ENCODE measurements at regions not wholly inside any gene's neighbourhood (a gene's known extent, or its start where the extent isn't known, plus 50 kb on each side); places are given as distances from the start of the nearest gene placed in this dataset.

DNA sequence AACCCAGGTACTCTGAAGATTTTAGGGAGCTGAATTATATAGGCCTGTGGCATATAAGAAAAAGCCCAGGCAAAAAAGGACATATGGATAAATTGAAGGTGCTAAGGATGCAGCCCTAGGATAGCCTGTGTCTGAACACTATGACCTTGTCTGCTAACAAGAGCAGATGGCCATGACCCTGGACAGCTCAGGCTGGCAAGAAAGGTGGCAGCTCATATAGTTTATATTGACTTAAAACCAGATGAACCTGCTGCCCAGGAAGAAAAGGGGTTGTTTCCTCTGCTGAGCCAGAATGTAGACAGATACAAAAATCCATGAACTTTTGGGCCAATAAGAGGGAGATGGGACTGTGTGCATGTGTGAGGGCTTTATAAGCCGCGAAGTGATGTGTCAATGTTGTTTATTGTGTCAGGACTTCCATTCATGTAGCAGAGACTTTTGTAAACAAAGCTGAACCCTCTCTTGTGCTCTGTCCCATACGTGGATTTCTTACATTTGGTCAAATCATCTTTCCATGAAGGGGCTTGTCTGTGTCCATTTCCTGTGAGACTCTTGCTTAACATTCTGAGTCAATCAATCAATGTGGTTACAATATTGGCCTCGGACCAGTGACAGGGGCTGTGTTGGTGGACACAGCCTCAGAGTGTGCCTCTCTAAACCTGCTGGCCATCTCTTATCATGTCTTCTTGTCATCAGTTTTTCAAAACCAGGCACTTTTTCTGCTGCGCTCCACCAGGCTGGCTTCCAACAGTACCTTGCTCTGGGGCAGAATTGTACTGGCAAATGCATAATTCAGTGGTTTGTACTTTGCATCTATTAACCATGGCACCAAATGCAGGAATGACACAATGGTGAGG is 321.2 kb downstream of the WDR72 start:
- H3K36me3 Mint-ChIP-seq (ENCODE audit: low read depth): no peaks in the 10 kb centered on the region
- H3K27ac Mint-ChIP-seq: no peak overlapping the region
- no peak overlapping the region for H3K4me3 Mint-ChIP-seq
- no peaks in the 10 kb centered on the region for H3K4me1 Mint-ChIP-seq
- DNase-seq (no peak), ATAC-seq (no peak)
- H3K27me3 Mint-ChIP-seq: no peaks in the 10 kb centered on the region
- H3K9me3 ChIP-seq (ENCODE audit: control insufficient read depth, low read length, poor library complexity, severe bottlenecking): no peaks in the 10 kb centered on the region

DNA sequence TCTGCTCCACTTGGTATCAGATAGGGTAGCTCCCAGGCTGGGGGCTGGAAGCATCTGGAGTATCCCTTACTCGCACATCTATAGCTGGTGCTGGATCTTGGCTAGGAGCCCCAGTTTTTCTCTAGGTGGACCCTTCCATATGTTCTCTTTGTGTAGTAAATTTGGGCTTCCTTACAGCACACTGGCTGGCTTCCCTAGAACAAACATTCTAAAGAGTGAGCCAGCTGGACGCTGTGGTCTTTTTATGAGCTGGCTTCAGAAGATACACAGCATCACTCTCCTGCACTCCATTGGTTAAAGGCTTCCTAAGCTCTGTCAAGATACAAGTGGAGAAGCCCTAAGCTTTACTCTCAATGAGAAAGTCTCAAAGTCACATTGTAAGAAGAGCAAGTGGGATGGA is 322.1 kb downstream of the WDR72 start:
- DNase-seq (no peak), ATAC-seq (no peak)
- no peaks in the 10 kb centered on the region for H3K27me3 Mint-ChIP-seq
- no peaks in the 10 kb centered on the region for H3K36me3 Mint-ChIP-seq (ENCODE audit: low read depth)
- no peaks in the 10 kb centered on the region for H3K9me3 ChIP-seq (ENCODE audit: control insufficient read depth, low read length, poor library complexity, severe bottlenecking)
- H3K4me3 Mint-ChIP-seq: no peak overlapping the region
- H3K27ac Mint-ChIP-seq: no peak overlapping the region
- no peaks in the 10 kb centered on the region for H3K4me1 Mint-ChIP-seq

DNA sequence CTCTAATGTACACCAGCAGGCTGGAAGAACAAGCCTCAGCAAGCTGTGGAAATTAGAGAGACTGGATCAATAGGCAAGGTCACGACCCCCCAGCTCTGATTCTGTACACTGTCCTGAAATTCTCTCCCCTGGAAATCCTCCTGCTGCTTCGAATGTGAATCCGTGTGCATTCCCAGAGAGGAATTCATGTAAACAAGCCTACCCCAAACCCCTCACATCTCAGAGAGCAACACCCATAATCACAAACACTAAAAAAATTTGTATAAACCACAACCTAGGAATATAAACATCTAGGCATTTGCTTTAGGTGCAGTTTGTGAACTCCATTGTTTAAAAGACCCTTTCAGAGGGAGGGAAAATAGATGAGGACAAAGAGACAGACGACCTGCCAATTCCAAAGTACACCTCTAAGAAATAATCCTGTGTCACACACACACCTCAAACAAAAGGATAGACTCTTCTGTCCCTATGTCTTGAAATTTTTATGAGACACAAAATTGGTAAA is 325.2 kb downstream of the WDR72 start:
- Mint-ChIP-seq H3K4me1 (no peaks in the 10 kb centered on the region), H3K27ac (no peak overlapping the region), H3K36me3 (ENCODE audit: low read depth) (no peaks in the 10 kb centered on the region), H3K4me3 (no peak overlapping the region), H3K27me3 (no peaks in the 10 kb centered on the region)
- ATAC-seq (no peak), DNase-seq (no peak)
- no peaks in the 10 kb centered on the region for H3K9me3 ChIP-seq (ENCODE audit: control insufficient read depth, low read length, poor library complexity, severe bottlenecking)

DNA sequence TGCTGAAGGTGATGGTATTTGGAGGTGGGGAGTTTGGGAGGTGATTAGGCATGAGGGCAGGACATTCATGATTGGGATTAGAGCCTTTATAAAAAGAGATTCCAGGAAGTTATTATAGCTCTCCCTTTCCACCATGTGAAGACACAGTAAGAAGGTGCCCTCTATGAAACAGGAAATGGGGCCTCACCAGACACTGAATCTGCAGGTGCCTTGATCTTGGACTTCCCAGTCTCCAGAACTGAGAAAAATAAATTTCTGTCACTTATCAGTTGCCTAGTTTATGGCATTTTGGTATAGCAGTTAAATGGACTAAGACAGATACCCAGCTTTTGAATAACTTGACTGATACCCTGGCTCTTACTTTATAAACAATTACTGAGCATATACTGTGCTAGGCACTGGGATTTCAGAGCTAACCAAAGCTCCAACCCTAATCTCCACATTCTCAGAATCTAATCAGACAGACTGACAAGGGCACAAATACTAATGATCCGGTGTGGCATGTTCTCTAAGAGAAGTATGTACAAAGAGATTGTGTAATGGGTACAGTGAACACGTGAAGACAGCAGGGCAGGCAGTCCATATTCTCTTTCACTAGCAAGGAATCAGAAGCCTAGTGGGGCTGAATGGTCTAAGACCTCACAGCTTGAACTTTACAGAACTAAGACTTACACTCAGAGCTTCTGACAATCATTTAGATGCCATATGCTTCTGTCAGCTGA is 343.1 kb downstream of the WDR72 start:
- no peak overlapping the region for H3K27ac Mint-ChIP-seq
- ATAC-seq (no peak), DNase-seq (no peak)
- no peak overlapping the region for H3K4me3 Mint-ChIP-seq
- no peaks in the 10 kb centered on the region for H3K4me1 Mint-ChIP-seq
- H3K27me3 Mint-ChIP-seq: no peaks in the 10 kb centered on the region
- no peaks in the 10 kb centered on the region for H3K9me3 ChIP-seq (ENCODE audit: control insufficient read depth, low read length, poor library complexity, severe bottlenecking)
- no peaks in the 10 kb centered on the region for H3K36me3 Mint-ChIP-seq (ENCODE audit: low read depth)

DNA sequence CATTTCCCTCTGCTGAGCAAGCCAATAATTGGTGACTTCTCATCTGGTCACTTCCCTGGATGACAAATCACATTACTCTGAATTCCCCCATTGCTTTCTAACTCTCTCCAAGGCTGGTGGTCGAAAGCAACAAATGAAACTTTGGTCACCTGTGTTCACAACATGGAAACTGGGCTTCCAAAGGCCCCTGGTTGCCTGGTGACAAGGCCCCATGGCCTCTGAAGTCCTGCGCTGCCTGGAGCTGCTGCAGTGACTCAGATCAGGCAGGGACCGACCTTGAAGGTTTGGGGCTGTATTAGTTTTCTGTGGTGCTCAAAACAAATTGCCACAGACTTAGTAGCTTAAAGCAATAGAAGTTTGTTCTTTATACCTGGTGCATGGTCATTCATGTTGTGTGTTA is 345.3 kb downstream of the WDR72 start:
- no peak overlapping the region for H3K27ac Mint-ChIP-seq
- H3K4me3 Mint-ChIP-seq: no peak overlapping the region
- H3K4me1 Mint-ChIP-seq: no peaks in the 10 kb centered on the region
- H3K9me3 ChIP-seq (ENCODE audit: control insufficient read depth, low read length, poor library complexity, severe bottlenecking): no peaks in the 10 kb centered on the region
- no peaks in the 10 kb centered on the region for H3K27me3 Mint-ChIP-seq
- DNase-seq (no peak), ATAC-seq (no peak)
- H3K36me3 Mint-ChIP-seq (ENCODE audit: low read depth): no peaks in the 10 kb centered on the region

DNA sequence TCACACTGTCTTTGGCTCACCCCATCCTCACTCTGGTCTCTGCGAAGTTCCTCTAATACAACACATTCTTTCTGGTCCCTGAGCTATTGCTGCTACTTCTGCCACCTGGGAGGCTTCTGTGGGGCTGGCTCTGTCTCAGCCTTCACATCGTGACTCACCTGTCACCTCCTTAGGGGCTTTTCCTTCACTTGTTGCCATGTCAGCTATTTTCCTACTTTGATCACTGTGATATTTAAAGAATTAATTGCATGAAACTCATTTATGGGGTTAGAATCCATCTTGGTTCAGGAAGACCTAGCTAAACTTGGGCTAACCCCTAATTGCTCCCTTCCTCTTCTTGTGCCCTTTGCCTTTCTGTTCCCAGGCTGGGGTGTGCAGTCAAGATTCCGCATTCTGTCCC is 346.9 kb downstream of the WDR72 start:
- H3K27me3 Mint-ChIP-seq: no peaks in the 10 kb centered on the region
- no peaks in the 10 kb centered on the region for H3K4me1 Mint-ChIP-seq
- ATAC-seq: no peak

DNA sequence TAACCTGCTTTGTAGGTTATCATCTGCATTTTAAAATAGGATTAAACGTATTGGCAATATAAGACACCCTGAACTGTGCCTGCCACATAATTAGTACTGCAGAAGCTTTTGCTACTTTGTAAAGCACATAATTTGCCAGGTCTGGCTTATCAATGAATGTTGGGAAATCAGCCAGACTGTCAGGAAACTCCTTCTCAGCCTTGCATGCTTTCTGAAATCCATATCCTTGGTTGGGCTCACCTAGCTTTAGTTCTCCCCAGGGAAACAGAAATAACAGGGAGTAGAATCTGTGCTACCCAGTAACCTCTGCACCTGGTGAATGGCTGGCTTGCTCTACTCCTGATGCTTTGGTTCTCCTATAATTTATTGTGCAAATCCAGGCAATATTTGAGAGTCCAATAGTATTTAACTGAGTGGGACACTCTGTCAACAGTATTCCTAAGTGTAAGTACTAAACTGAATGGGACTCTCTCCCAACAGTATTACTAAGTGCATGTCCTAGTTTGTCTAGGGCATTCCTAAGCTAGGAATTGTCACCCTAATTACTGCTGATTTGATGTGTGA is 354.5 kb downstream of the WDR72 start:
- no peaks in the 10 kb centered on the region for H3K36me3 Mint-ChIP-seq (ENCODE audit: low read depth)

More for the DNA sequence above, 346.9 kb downstream of the WDR72 start:
- DNase-seq: no peak
- H3K36me3 Mint-ChIP-seq (ENCODE audit: low read depth): no peaks in the 10 kb centered on the region
- no peak overlapping the region for H3K4me3 Mint-ChIP-seq
- H3K9me3 ChIP-seq (ENCODE audit: control insufficient read depth, low read length, poor library complexity, severe bottlenecking): no peaks in the 10 kb centered on the region
- no peak overlapping the region for H3K27ac Mint-ChIP-seq

DNA sequence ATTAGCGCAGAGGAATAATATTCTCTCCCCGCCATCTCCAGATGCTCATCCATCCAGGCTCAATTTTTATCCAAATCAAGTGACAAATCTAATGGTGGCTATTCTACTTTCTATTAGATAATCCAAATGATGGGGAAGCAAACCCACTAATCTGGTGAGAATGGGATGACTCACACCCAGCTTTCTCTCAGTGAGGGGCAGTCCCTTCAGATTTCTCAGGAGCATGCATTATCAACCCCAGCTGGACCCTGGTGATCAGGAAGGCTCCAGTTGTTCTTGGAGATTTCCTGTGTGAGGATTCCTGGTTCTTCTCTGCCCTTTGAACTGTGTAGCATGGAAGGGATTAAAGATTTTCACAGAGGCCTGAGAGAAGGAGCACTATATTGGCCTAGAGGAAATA is 358.0 kb downstream of the WDR72 start:
- no peaks in the 10 kb centered on the region for H3K9me3 ChIP-seq (ENCODE audit: control insufficient read depth, low read length, poor library complexity, severe bottlenecking)
- H3K27me3 Mint-ChIP-seq: peaks cover 4% of the 10 kb centered on the region
- H3K27ac Mint-ChIP-seq: no peak overlapping the region
- H3K4me3 Mint-ChIP-seq: no peak overlapping the region
- H3K36me3 Mint-ChIP-seq (ENCODE audit: low read depth): no peaks in the 10 kb centered on the region
- DNase-seq (no peak), ATAC-seq (no peak)
- H3K4me1 Mint-ChIP-seq: no peaks in the 10 kb centered on the region

More for the DNA sequence above, 354.5 kb downstream of the WDR72 start:
- no peaks in the 10 kb centered on the region for H3K4me1 Mint-ChIP-seq
- H3K27me3 Mint-ChIP-seq: peaks cover 4% of the 10 kb centered on the region
- DNase-seq (no peak), ATAC-seq (no peak)
- H3K4me3 Mint-ChIP-seq: no peak overlapping the region
- no peak overlapping the region for H3K27ac Mint-ChIP-seq
- H3K9me3 ChIP-seq (ENCODE audit: control insufficient read depth, low read length, poor library complexity, severe bottlenecking): no peaks in the 10 kb centered on the region

DNA sequence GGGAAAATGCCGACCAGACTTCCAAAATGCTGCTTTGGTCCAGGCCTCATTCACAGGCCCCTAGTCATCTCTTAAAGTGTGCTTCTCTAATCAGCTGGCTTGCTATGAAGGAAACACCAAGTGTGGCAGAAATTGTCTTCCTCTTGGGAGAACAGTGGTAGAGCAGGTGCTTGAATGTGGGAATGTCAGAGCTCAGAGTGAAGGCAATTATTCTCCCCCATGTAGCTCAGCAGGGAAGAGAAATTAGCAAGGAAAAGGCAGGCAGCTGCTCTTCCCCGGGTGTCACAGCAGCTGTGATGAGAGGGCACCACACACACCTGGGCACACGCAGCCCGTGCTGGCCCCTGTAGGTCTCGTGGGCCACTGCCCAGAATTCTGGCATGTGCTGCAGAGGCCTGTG is 358.5 kb downstream of the WDR72 start:
- DNase-seq (no peak), ATAC-seq (no peak)
- H3K9me3 ChIP-seq (ENCODE audit: control insufficient read depth, low read length, poor library complexity, severe bottlenecking): no peaks in the 10 kb centered on the region
- peaks cover 6% of the 10 kb centered on the region for H3K27me3 Mint-ChIP-seq
- H3K4me1 Mint-ChIP-seq: no peaks in the 10 kb centered on the region
- H3K4me3 Mint-ChIP-seq: no peak overlapping the region
- no peaks in the 10 kb centered on the region for H3K36me3 Mint-ChIP-seq (ENCODE audit: low read depth)
- H3K27ac Mint-ChIP-seq: no peak overlapping the region

DNA sequence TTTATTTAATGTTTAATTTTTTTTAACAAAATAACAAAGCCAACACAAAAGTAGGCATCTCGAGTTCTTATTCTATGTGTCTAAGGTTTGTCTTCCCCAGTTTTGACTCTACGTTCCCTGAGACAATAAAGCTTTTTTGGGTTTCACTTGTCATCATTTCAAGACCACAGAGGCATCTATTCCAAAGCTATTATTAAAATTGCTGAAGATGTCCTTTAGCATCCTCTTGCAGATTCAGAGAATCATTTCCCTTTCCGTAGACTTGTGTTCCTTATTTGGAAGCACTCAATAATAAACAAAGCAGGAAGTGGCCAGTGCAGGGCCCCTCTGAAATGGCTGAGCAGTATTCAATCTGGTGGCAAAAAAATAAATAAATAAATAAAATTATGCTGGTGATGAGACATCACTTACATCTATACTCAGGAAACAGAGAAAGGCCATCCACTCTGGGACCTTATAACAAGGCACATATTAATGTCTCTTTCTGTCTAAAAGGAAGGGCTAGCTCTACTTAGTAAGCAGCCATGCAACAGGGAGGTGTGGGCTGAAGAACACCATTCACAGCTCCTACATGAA is 362.3 kb downstream of the WDR72 start:
- no peak overlapping the region for H3K27ac Mint-ChIP-seq
- H3K4me3 Mint-ChIP-seq: no peak overlapping the region
- ATAC-seq (no peak), DNase-seq (no peak)
- H3K27me3 Mint-ChIP-seq: peaks cover 10% of the 10 kb centered on the region
- H3K4me1 Mint-ChIP-seq: no peaks in the 10 kb centered on the region
- H3K36me3 Mint-ChIP-seq (ENCODE audit: low read depth): no peaks in the 10 kb centered on the region
- H3K9me3 ChIP-seq (ENCODE audit: control insufficient read depth, low read length, poor library complexity, severe bottlenecking): no peaks in the 10 kb centered on the region

DNA sequence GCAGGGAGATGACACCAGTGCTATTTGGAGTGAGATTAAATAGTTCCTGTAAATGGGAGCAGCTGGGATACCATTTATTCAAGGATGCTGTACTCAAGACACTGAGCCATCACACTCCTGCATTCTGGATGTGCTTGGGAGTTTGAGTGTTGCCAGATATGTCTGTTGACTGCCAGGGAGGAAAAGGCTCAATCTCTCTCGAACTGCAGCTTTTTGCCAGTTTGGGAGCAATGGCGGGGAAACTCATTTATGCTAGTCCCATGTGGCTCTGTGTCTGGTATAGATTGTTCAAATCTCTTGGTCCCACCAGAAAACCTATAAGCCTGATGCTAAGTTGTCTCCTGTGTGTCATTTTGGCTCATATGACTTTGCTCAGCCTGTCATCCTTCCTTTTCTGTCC is 363.6 kb downstream of the WDR72 start:
- peaks cover 9% of the 10 kb centered on the region for H3K27me3 Mint-ChIP-seq
- DNase-seq (no peak), ATAC-seq (no peak)
- H3K27ac Mint-ChIP-seq: no peak overlapping the region
- H3K4me3 Mint-ChIP-seq: no peak overlapping the region
- H3K36me3 Mint-ChIP-seq (ENCODE audit: low read depth): no peaks in the 10 kb centered on the region
- no peaks in the 10 kb centered on the region for H3K9me3 ChIP-seq (ENCODE audit: control insufficient read depth, low read length, poor library complexity, severe bottlenecking)
- no peaks in the 10 kb centered on the region for H3K4me1 Mint-ChIP-seq

DNA sequence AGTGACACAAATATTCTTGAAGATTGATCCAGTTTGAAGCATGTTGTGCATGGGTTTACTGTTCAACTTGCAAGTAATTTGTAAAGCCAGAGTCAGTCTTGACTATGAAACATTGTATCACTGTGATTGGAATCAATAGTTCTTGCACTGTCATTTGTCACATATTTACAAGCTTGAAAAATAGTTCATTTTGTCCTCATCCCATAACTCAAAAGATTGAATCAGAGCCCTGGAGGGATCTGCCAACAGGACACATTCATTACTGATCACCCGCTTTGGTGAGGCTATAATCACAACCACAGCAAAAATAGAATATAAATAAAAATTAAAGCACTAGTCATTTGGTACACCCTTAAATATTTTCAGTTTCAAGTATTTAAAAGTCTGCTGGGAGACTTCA is 368.9 kb downstream of the WDR72 start:
- DNase-seq: no peak
- ATAC-seq: no peak
- H3K27ac Mint-ChIP-seq: no peak overlapping the region
- H3K27me3 Mint-ChIP-seq: peaks cover 3% of the 10 kb centered on the region
- H3K9me3 ChIP-seq (ENCODE audit: control insufficient read depth, low read length, poor library complexity, severe bottlenecking): no peaks in the 10 kb centered on the region
- H3K4me3 Mint-ChIP-seq: no peak overlapping the region
- no peaks in the 10 kb centered on the region for H3K4me1 Mint-ChIP-seq
- H3K36me3 Mint-ChIP-seq (ENCODE audit: low read depth): no peaks in the 10 kb centered on the region

DNA sequence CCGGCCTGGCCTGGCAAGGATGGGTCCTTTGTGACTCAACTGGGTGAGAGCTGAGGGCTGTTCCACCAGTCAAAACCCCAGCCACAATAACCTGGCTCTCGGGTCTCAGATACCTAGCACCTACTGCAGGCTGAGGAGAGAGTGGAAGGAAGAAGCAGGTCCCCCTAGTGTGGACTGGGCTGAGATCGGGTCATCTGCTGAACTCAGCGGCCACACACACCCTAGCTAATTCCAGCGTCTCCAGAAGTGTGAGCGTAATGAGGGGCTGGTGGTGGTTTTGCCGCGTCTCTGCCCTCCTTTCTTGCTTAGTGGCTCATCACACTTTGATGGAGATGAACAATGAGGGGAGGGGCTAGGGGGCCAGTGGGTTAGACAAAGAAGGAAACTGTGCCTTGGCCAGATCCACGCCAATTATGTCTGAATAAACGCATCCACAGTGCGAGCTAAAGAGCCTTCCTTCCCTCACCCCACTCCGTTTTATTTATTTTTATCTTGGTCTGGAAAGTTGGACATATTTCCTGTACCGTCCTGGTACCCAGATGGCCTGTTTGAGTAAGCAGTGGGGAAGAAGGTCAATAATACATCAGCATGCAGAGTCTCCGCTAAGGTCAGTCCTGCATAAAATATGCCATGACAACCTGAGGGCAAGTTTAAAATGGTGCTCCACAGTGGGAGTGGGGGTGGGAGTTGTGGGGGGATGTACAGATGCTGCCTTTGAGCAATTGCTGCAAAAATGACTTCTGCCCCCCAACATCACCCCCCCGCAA is 370.0 kb downstream of the WDR72 start:
- no peaks in the 10 kb centered on the region for H3K27me3 Mint-ChIP-seq
- ATAC-seq (no peak), DNase-seq (no peak)
- no peak overlapping the region for H3K27ac Mint-ChIP-seq
- no peaks in the 10 kb centered on the region for H3K9me3 ChIP-seq (ENCODE audit: control insufficient read depth, low read length, poor library complexity, severe bottlenecking)
- H3K36me3 Mint-ChIP-seq (ENCODE audit: low read depth): no peaks in the 10 kb centered on the region
- no peak overlapping the region for H3K4me3 Mint-ChIP-seq
- no peaks in the 10 kb centered on the region for H3K4me1 Mint-ChIP-seq

Measured in T-helper 17 cell (primary cell).